ENCODE measurements at regions not wholly inside any gene's neighbourhood (a gene's known extent, or its start where the extent isn't known, plus 50 kb on each side); places are given as distances from the start of the nearest gene placed in this dataset.

DNA sequence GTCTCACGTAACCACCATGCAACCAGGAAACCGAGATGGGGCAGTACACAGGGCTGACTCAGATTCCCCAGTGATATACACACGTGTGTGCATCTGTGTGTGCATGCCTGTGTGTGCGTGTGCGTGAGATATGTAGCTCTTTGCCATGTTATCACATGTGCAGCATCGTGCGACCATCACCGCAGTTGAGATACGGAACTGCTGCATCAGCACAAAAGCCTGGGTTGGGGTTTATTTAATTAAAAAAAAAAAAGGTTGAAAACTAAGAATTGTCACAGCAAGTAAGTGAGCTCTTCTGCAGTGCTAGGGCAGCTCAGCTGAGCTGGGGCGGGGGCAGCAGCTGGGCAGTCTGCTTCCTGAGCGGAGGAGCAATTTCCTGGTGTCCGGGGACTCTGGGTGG, 152.5 kb downstream of the RBFOX3 start:
- H3K36me3 ChIP-seq (ENCODE audit: control insufficient read depth, insufficient read depth, low read length), result no peaks in the 10 kb centered on the region
- CTCF ChIA-PET, result no interaction called here
- H3K27me3 ChIP-seq (ENCODE audit: control insufficient read depth, insufficient read depth, low read length), result peaks cover 11% of the 10 kb centered on the region
- BruUV-seq (replicated peaks), result no TSS peak
- H3K4me3 ChIP-seq (ENCODE audit: low read depth in 2 of 2, low read length in 2 of 2), result no peak overlapping the region
- H3K27ac ChIP-seq (ENCODE audit: low read length), result no peak overlapping the region
- no peak for TF ChIP-seq TCF7L2 (IDR thresholded peaks at IDR 0.05; ENCODE audit: low read depth, low read length)
- no peak for TF ChIP-seq POLR2AphosphoS5 (IDR thresholded peaks at IDR 0.05; ENCODE audit: low read depth, low read length)
- TF ChIP-seq, protein P1, sequence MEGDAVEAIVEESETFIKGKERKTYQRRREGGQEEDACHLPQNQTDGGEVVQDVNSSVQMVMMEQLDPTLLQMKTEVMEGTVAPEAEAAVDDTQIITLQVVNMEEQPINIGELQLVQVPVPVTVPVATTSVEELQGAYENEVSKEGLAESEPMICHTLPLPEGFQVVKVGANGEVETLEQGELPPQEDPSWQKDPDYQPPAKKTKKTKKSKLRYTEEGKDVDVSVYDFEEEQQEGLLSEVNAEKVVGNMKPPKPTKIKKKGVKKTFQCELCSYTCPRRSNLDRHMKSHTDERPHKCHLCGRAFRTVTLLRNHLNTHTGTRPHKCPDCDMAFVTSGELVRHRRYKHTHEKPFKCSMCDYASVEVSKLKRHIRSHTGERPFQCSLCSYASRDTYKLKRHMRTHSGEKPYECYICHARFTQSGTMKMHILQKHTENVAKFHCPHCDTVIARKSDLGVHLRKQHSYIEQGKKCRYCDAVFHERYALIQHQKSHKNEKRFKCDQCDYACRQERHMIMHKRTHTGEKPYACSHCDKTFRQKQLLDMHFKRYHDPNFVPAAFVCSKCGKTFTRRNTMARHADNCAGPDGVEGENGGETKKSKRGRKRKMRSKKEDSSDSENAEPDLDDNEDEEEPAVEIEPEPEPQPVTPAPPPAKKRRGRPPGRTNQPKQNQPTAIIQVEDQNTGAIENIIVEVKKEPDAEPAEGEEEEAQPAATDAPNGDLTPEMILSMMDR (IDR thresholded peaks at IDR 0.05), result no peak
- TF ChIP-seq, protein P2, sequence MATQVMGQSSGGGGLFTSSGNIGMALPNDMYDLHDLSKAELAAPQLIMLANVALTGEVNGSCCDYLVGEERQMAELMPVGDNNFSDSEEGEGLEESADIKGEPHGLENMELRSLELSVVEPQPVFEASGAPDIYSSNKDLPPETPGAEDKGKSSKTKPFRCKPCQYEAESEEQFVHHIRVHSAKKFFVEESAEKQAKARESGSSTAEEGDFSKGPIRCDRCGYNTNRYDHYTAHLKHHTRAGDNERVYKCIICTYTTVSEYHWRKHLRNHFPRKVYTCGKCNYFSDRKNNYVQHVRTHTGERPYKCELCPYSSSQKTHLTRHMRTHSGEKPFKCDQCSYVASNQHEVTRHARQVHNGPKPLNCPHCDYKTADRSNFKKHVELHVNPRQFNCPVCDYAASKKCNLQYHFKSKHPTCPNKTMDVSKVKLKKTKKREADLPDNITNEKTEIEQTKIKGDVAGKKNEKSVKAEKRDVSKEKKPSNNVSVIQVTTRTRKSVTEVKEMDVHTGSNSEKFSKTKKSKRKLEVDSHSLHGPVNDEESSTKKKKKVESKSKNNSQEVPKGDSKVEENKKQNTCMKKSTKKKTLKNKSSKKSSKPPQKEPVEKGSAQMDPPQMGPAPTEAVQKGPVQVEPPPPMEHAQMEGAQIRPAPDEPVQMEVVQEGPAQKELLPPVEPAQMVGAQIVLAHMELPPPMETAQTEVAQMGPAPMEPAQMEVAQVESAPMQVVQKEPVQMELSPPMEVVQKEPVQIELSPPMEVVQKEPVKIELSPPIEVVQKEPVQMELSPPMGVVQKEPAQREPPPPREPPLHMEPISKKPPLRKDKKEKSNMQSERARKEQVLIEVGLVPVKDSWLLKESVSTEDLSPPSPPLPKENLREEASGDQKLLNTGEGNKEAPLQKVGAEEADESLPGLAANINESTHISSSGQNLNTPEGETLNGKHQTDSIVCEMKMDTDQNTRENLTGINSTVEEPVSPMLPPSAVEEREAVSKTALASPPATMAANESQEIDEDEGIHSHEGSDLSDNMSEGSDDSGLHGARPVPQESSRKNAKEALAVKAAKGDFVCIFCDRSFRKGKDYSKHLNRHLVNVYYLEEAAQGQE (IDR thresholded peaks at IDR 0.05; ENCODE audit: insufficient read depth in 1 of 2, low read depth in 2 of 2, low read length in 1 of 2), result no peak
- no peaks in the 10 kb centered on the region for H3K4me1 ChIP-seq (ENCODE audit: control insufficient read depth, insufficient read depth, low read length)
- no peak for DNase-seq (ENCODE audit: low read depth, low spot score)
- intact Hi-C loops (cut with micrococcal nuclease; ENCODE audit: unreplicated experiment) (no loop called here), in situ Hi-C loops (cut with HindIII; ENCODE audit: low pct_unique_long_range_greater_than_20kb, low sequenced_read_pairs) (no loop called here)
- no peaks in the 10 kb centered on the region for H3K9me3 ChIP-seq (ENCODE audit: control insufficient read depth, insufficient read depth, low read depth, low read length)
- POLR2A ChIA-PET, result no interaction called here
- no peak for ATAC-seq

- intact Hi-C loops (cut with micrococcal nuclease; ENCODE audit: unreplicated experiment) (no loop called here), in situ Hi-C loops (cut with HindIII; ENCODE audit: low pct_unique_long_range_greater_than_20kb, low sequenced_read_pairs) (no loop called here)
- ChIA-PET CTCF (no interaction called here), POLR2A (no interaction called here)
- no peak for ATAC-seq
- no peaks in the 10 kb centered on the region for H3K36me3 ChIP-seq (ENCODE audit: control insufficient read depth, insufficient read depth, low read length)
- no TSS peak for BruUV-seq (replicated peaks)
- no peak overlapping the region for H3K4me3 ChIP-seq (ENCODE audit: low read depth in 2 of 2, low read length in 2 of 2)
- no peaks in the 10 kb centered on the region for H3K9me3 ChIP-seq (ENCODE audit: control insufficient read depth, insufficient read depth, low read depth, low read length)
- H3K4me1 ChIP-seq (ENCODE audit: control insufficient read depth, insufficient read depth, low read length), result no peaks in the 10 kb centered on the region
- no peak overlapping the region for H3K27ac ChIP-seq (ENCODE audit: low read length)
- H3K27me3 ChIP-seq (ENCODE audit: control insufficient read depth, insufficient read depth, low read length), result peaks cover 11% of the 10 kb centered on the region
- TF ChIP-seq, protein P2 (IDR thresholded peaks at IDR 0.05; ENCODE audit: insufficient read depth in 1 of 2, low read depth in 2 of 2, low read length in 1 of 2), result no peak
- TF ChIP-seq SIN3A (IDR thresholded peaks at IDR 0.05; ENCODE audit: borderline replicate concordance, insufficient read depth, low read depth, low read length) (no peak), POLR2AphosphoS5 (IDR thresholded peaks at IDR 0.05; ENCODE audit: low read depth, low read length) (no peak), TCF7L2 (IDR thresholded peaks at IDR 0.05; ENCODE audit: low read depth, low read length) (no peak)
- TF ChIP-seq, protein P1 (IDR thresholded peaks at IDR 0.05), result no peak
- DNase-seq (ENCODE audit: low read depth, low spot score), result no peak
These were observed 153.0 kb downstream of the RBFOX3 start for GRCh38 chr17:79457889-79458288.
